HG03280 (cell line): ENCODE measurements at regions not wholly inside any gene's neighbourhood (a gene's known extent, or its start where the extent isn't known, plus 50 kb on each side); places are given as distances from the start of the nearest gene placed in this dataset.

Experiments
- ATAC-seq: cut with Tn5 transposase; IDR thresholded peaks from one replicate; pipeline ENCODE4 v1.9.1; 2021; ENCODE audit warnings: mild to moderate bottlenecking, moderate library complexity; ENCODE audit not compliant: unreplicated experiment

DNA sequence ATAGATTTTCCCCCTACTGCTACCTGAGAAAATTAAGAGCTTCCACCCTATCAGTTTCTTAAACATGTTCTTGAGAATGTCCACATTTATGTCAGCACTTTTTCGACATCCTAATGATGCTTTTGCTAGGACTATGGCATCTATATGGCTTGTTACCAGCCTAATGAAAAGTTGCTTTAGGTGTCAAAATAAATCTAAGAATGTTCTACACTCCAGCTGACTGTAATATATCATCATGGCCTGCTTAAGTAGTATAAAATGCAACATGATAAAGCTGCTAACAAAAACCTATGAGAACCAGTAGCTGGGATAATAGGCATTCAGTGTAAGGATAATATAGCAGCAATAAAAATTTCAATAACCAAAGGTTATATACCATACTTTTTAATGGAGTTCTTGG is 1983.5 kb upstream of the CELF4 start:
- no peak for ATAC-seq

GRCh38 chr18:39531659-39532058 is 1966.1 kb upstream of the CELF4 start:
- no peak for ATAC-seq

GRCh38 chr18:39529358-39529757 is 1963.8 kb upstream of the CELF4 start:
- ATAC-seq, result no peak

GRCh38 chr18:39527465-39527864 is 1961.9 kb upstream of the CELF4 start:
- ATAC-seq, result no peak

GRCh38 chr18:39524370-39524769 is 1958.8 kb upstream of the CELF4 start:
- ATAC-seq, result no peak

GRCh38 chr18:39523281-39523680 is 1957.7 kb upstream of the CELF4 start:
- no peak for ATAC-seq

GRCh38 chr18:39521164-39521563 is 1955.6 kb upstream of the CELF4 start:
- no peak for ATAC-seq

DNA sequence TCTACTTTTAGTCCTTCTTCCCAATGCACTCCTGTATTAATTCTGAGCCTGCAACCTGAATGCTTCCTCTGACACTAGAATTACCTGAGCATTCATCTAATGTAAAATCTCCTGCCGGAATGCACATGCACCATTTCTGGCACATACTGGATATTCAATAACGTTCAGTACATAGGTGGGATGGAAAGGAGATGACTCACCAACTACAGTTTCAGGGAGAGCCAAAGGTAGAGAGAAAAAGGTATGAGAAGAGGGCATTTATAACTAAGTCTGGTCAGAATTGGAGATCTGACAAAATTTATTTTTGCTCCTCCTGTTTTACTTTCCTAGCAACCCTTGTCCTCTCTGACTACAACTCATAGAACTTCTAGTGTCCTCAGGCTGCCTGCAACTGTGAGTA is 1954.1 kb upstream of the CELF4 start:
- no peak for ATAC-seq

GRCh38 chr18:39515299-39515698 is 1949.7 kb upstream of the CELF4 start:
- ATAC-seq, result no peak

DNA sequence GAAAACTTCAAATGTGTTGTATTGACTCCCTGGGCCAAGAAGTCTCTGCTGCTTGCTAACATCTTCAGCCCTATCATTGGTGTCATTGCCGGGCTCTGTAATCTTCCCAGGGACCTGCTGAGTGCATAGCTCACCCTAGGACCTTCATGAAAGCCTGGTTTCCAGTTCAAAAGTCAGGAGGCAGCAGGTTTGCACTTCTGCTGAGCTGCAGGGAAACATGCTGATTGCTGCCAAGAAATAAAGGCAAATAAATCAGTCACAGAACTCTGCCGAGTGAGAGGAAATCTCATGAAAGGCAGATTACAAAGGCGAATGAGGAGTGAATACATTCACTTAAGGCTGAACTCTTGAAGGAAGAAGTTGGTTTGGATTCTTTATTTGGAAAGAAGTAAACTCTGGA is 1947.6 kb upstream of the CELF4 start:
- ATAC-seq, result no peak

- ATAC-seq, result no peak
Measured at GRCh38 chr18:39506581-39507330, 1941.2 kb upstream of the CELF4 start.

- no peak for ATAC-seq
Measured at GRCh38 chr18:39500306-39500705, 1934.7 kb upstream of the CELF4 start.

DNA sequence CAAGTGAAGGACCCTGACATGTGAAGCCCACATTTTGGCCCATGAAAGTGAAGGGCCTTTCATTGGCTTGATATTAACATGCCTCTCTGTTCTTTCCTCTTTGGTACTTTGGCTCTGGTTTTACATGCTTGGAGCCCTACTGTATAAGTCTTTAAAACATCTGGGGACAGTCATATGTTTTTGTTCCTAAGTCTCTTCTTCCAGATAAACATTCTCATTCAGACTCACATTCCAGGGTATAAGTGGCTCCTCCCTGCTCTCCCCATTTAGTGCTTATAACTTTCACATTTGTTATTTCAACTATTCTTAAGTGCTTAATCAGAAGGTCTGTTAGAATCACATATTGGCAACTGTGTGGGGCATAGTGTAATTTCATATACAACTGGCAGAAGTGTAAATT is 1932.2 kb upstream of the CELF4 start:
- ATAC-seq, result no peak

GRCh38 chr18:39496986-39497385 is 1931.4 kb upstream of the CELF4 start:
- no peak for ATAC-seq

DNA sequence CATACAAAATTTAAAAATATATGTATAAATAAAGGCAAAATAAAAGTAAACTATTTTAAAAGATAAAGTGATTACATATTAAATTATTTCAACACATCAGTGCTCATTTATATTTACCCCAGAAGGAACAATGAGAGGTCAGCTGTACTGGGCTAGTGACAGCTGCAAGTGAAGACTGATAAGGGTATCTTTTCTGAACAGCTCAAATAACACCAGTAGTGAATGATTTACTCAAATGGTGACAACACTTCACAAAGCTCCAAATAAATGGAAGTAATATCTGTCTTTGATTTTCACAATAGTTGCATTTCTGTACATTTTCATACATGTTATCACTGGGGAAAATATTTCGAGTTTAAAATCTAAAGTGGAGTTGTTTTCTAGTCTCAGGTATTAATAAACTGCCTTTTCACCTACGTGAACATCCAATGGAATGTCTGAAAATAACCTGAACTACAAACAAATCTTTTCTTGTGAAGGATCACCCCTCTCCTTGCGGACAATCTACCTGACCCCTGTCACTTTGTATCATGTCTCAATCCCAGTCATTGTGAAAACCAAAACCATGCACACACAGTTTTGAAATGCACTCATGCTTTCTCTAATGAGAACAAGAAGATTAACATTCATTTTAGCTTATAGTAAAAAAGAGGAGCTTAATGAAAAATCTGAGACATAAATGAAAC is 1928.8 kb upstream of the CELF4 start:
- ATAC-seq, result no peak

DNA sequence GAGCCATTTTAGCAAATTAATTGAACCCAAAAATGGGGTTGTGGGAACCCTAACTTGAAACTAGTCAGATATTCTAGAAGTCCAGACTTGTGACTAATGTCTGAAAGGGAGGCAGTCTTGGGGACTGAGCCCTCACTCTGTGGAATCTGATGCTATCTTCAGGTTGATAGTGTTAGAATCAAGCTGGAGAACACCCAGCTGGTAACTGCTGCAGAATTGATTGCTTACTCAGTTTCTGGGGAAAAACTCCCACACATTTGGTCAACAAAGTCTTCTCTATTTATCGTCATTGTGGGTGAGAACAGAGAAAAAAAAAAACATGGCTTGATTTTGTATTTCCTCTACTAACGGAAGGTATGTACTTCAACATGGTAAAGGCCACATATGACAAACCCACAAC is 1925.8 kb upstream of the CELF4 start:
- no peak for ATAC-seq

DNA sequence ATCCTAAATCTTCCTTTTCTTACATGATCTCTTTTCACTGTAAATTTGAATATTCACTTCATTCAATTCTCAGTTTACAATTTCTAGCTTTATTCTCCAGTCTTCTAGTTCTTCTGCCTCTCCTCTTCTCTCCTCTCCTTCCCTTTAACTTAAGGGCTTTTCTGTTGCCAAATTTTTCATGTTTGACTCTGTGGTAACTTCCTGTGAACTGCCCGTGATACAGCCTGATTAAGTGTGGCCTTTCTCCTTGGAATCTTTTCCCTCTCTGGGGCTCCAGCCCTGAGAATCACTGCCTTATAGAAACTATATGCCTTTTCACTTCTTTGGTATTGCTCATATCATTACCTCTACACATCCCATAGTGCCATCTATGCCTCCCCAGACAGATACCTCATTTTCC is 1923.8 kb upstream of the CELF4 start:
- ATAC-seq, result no peak

DNA sequence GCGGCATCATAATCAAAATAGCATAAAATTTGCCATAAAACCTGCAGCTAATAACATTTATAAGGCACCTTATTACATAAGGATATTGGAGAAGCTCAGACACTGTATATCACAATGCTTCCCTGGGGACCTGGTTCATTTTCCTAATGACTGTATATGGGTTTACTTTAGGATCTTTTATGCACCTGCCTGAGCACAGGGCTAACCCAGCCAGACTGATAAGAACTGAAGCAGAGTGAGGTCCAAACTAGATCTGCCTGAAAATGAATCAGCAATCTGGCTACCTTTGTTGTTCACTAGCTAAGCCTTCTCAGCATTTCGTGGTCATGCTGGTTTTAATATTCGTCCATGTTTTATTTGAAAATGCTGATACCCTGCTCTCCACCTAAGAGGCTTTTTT is 1922.3 kb upstream of the CELF4 start:
- no peak for ATAC-seq

- ATAC-seq, result no peak
Measured at GRCh38 chr18:39486268-39486667, 1920.7 kb upstream of the CELF4 start.

DNA sequence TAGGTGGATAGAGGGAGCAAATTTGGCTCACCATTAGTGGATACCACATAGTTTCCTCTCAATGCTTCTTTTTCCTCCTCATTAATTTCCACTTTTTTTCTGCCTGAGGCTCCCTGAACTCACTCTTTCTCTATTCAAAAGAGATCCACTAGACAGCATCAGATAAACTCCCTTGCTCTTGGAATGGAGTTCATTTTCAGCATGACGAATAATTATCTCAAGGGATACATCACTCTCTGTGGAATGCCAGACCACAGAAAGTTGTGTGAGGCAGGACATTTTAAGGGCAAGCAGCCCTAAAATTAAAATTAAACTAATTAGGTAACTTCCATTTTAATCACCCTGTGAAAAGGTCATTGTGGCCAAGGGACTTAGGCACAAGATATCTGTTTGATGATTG is 1920.1 kb upstream of the CELF4 start:
- no peak for ATAC-seq

DNA sequence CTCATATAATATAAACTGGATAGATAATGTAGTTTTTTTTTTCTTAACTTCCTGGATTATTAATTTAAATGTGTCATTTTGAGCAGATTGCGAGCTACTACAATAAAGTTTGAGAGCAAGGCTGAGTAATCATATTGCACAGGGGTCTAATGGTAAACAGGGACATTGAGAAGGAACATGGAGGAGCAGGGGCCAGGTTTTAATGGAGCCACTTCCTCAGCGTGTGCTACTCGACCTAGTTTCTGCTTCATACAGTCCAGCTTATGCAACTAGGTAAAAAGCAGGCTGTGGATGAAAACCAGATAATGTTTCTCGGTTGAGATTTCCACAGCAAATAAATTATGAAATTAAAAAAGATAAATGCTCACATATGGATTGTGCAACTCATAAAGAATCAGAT is 1915.7 kb upstream of the CELF4 start:
- ATAC-seq, result no peak

DNA sequence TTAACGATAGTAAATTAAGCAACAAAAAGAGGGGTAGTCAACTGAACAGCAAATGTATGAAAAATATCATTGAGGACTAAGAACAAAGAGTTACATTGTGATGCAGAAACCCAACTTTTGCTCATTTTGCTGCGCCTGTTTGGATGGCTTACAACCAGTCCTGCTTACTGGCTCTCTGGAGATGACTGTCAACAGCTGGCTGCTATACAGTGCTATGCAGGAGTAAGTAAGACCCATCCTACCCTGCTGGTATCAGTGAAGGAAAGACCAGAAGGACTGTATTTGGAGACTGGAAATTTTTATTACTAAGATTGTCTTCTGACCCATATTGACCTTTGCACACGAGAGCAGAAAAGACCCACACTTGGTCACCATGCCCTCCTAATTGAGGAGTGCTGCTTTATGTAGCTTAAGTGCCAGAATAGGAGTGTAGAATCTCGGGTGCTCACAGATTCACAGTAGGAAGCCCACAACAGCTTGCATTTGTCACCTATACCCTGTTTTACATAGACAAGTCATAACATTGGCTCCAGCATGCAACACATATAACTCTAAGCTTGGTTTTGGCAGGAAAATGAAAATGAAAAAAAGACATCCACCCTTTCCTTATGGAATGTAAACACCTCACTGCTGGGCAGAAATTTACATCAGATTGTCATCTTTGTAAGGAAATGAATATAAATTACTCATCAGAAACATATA is 1915.0 kb upstream of the CELF4 start:
- no peak for ATAC-seq
